Liver (tissue), 3 donors: ENCODE measurements at regions not wholly inside any gene's neighbourhood (a gene's known extent, or its start where the extent isn't known, plus 50 kb on each side); places are given as distances from the start of the nearest gene placed in this dataset.

Experiments
- JUND ChIP-seq, 2 donors: IDR thresholded peaks; 2 replicates each; pipeline ENCODE4 v1.6.1; 2016; ENCODE audit warnings: antibody characterized with exemption in 2 of 2
- YY1 ChIP-seq: IDR thresholded peaks from 2 replicates; pipeline ENCODE4 v1.6.1; 2016; ENCODE audit warnings: antibody characterized with exemption, mild to moderate bottlenecking
- TF ChIP-seq, protein P1 (sequence below): IDR thresholded peaks from 2 replicates; pipeline ENCODE4 v1.6.1; 2016; ENCODE audit warnings: antibody characterized with exemption
- TF ChIP-seq, protein P2 (sequence below): IDR thresholded peaks from 2 replicates; pipeline ENCODE4 v1.6.1; 2016; ENCODE audit warnings: antibody characterized with exemption
- TF ChIP-seq, protein P3 (sequence below): fragments of 150-350 bp; IDR thresholded peaks from 2 replicates; pipeline ENCODE4 v1.5.1; 2017; ENCODE audit warnings: improper control_type of control experiment, low read depth, low read length; ENCODE audit not compliant: missing input control
- donor health status: healthy.
- donor health status: healthy.

DNA sequence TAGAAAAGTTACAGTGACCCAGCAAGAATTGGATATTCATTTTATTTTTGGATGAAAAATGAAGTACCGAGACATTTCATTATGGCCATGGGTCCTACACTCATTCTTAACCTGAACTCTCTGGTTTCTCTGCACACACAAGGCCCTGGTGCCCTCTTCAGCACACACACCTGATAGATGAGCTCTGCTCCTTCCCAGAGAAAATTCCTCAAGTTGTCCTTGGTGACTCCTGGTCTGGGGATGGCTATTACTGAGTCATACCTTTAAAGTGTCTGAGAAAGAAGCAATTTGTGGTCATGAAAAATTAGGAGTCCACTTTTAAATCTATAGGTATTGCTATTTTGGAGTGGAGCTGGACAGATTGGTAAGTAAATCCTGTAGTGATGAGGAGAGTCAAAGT is 311.5 kb downstream of the CDH2 start:
- TF ChIP-seq, protein P1, sequence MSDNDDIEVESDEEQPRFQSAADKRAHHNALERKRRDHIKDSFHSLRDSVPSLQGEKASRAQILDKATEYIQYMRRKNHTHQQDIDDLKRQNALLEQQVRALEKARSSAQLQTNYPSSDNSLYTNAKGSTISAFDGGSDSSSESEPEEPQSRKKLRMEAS = no peak
- TF ChIP-seq, protein P2, sequence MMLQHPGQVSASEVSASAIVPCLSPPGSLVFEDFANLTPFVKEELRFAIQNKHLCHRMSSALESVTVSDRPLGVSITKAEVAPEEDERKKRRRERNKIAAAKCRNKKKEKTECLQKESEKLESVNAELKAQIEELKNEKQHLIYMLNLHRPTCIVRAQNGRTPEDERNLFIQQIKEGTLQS = no peak
- TF ChIP-seq, protein P3, sequence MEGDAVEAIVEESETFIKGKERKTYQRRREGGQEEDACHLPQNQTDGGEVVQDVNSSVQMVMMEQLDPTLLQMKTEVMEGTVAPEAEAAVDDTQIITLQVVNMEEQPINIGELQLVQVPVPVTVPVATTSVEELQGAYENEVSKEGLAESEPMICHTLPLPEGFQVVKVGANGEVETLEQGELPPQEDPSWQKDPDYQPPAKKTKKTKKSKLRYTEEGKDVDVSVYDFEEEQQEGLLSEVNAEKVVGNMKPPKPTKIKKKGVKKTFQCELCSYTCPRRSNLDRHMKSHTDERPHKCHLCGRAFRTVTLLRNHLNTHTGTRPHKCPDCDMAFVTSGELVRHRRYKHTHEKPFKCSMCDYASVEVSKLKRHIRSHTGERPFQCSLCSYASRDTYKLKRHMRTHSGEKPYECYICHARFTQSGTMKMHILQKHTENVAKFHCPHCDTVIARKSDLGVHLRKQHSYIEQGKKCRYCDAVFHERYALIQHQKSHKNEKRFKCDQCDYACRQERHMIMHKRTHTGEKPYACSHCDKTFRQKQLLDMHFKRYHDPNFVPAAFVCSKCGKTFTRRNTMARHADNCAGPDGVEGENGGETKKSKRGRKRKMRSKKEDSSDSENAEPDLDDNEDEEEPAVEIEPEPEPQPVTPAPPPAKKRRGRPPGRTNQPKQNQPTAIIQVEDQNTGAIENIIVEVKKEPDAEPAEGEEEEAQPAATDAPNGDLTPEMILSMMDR = no peak
- TF ChIP-seq JUND (IDR thresholded peaks at IDR 0.05) (no peak), YY1 (no peak)
